GM12878 (cell line): ENCODE measurements at regions not wholly inside any gene's neighbourhood (a gene's known extent, or its start where the extent isn't known, plus 50 kb on each side); places are given as distances from the start of the nearest gene placed in this dataset.

Experiments used
- ATF3 ChIP-seq: IDR thresholded peaks from 2 replicates; pipeline ENCODE4 v1.6.1; 2011; ENCODE audit warnings: low read depth, mild to moderate bottlenecking, low read length, moderate library complexity, borderline replicate concordance; ENCODE audit errors: extremely low read depth
- DPF2 ChIP-seq: fragments of 450-650 bp; IDR thresholded peaks from 2 replicates; pipeline ENCODE4 v1.6.1; 2017; ENCODE audit warnings: mild to moderate bottlenecking
- HDAC6 ChIP-seq: fragments of 200-600 bp; sonication (generic); IDR thresholded peaks from one replicate; pipeline ENCODE4 v1.8.0; 2017; ENCODE audit warnings: antibody characterized with exemption; ENCODE audit not compliant: unreplicated experiment
- LARP7 ChIP-seq: fragments of 450-650 bp; IDR thresholded peaks from 2 replicates; pipeline ENCODE4 v1.6.1; 2017; ENCODE audit warnings: mild to moderate bottlenecking
- POLR2A ChIP-seq: IDR thresholded peaks from 2 replicates; pipeline ENCODE4 v1.6.1; 2011; ENCODE audit warnings: low read depth, mild to moderate bottlenecking, low read length
- RAD21 ChIP-seq: IDR thresholded peaks from 2 replicates; pipeline ENCODE4 v1.6.1; 2011; ENCODE audit warnings: mild to moderate bottlenecking, low read depth, low read length, moderate library complexity; ENCODE audit not compliant: insufficient read depth
- REST ChIP-seq: IDR thresholded peaks from 2 replicates; pipeline ENCODE4 v1.6.1; 2012; ENCODE audit warnings: mild to moderate bottlenecking, low read depth, low read length
- YY1 ChIP-seq: IDR thresholded peaks from 2 replicates; pipeline ENCODE4 v1.6.1; 2011; ENCODE audit warnings: low read depth, mild to moderate bottlenecking, low read length
- TF ChIP-seq, protein P1 (sequence below), 3 experiments: IDR thresholded peaks in 2 of 3; conservative IDR thresholded peaks in 1 of 3; 2 replicates each; pipeline ENCODE4 v1.5.1; 2011; ENCODE audit warnings: low read depth in 3 of 3, low read length in 3 of 3, mild to moderate bottlenecking in 3 of 3, control low read depth in 2 of 3, moderate library complexity in 2 of 3, inconsistent platforms in 1 of 3, mixed read lengths in 1 of 3; ENCODE audit not compliant: control insufficient read depth in 2 of 3, insufficient read depth in 1 of 3; ENCODE audit errors: extremely low read depth in 1 of 3

- TF ChIP-seq REST (no peak), HDAC6 (no peak), YY1 (no peak), RAD21 (no peak), LARP7 (no peak), DPF2 (no peak), POLR2A (no peak), ATF3 (no peak)
- TF ChIP-seq, protein P1, sequence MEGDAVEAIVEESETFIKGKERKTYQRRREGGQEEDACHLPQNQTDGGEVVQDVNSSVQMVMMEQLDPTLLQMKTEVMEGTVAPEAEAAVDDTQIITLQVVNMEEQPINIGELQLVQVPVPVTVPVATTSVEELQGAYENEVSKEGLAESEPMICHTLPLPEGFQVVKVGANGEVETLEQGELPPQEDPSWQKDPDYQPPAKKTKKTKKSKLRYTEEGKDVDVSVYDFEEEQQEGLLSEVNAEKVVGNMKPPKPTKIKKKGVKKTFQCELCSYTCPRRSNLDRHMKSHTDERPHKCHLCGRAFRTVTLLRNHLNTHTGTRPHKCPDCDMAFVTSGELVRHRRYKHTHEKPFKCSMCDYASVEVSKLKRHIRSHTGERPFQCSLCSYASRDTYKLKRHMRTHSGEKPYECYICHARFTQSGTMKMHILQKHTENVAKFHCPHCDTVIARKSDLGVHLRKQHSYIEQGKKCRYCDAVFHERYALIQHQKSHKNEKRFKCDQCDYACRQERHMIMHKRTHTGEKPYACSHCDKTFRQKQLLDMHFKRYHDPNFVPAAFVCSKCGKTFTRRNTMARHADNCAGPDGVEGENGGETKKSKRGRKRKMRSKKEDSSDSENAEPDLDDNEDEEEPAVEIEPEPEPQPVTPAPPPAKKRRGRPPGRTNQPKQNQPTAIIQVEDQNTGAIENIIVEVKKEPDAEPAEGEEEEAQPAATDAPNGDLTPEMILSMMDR (IDR thresholded peaks at IDR 0.05 in 2 of 3, conservative IDR thresholded peaks at IDR 0.05 in 1 of 3; ENCODE audit: control insufficient read depth in 2 of 3, extremely low read depth in 1 of 3, insufficient read depth in 1 of 3, low read depth in 3 of 3, low read length in 3 of 3): no peak
These were observed 360.4 kb upstream of the KCNH7 start for GRCh38 chr2:163198972-163199371.
